B cell (primary cell): ENCODE measurements at regions not wholly inside any gene's neighbourhood (a gene's known extent, or its start where the extent isn't known, plus 50 kb on each side); places are given as distances from the start of the nearest gene placed in this dataset.

Experiments
- ATAC-seq: fragments of 200-7000 bp; cut with Tn5 transposase; one replicate; pipeline ENCODE4 v1.10.0; 2021; ENCODE audit warnings: low read depth, mild to moderate bottlenecking, moderate number of reproducible peaks, moderate library complexity
- CTCF ChIA-PET: fragments of 350-600 bp; sonication (Branson Sonifier 250); formaldehyde crosslinking; loops from one replicate; lab custom pipeline; 2021; ENCODE audit warnings: antibody characterized with exemption, inconsistent platforms; lab: Charles Lee
- POLR2A ChIA-PET: fragments of 350-600 bp; sonication (Branson Sonifier 250); formaldehyde crosslinking; loops from one replicate; lab custom pipeline; 2021; ENCODE audit warnings: antibody characterized with exemption; lab: Charles Lee
- DNase-seq: peaks from one replicate; pipeline ENCODE4 v3.0.0; 2013
- H2AFZ ChIP-seq: 2 replicates; pipeline ENCODE4 v1.6.1; 2012; ENCODE audit warnings: mild to moderate bottlenecking, low read depth, low read length; ENCODE audit not compliant: insufficient read depth, poor library complexity, severe bottlenecking
- H3K27ac ChIP-seq, 2 donors: 1 replicate in 1 of 2; 2 replicates in 1 of 2; pipeline ENCODE4 v1.5.1; 2012 to 2013; ENCODE audit warnings: low read length in 2 of 2, mild to moderate bottlenecking in 2 of 2, moderate library complexity in 1 of 2
- H3K27me3 ChIP-seq, 4 experiments: fragments of 200-600 bp in 1 of 4; sonication (generic) in 1 of 4; replicated peaks in 1 of 4; 1 replicate in 2 of 4; 2 replicates in 2 of 4; pipeline versions ENCODE4 v1.6.1 to v1.7.0; 2013 to 2016; ENCODE audit warnings: low read length in 3 of 4, mild to moderate bottlenecking in 2 of 4, mixed read lengths in 1 of 4, moderate library complexity in 1 of 4; ENCODE audit not compliant: insufficient read depth in 4 of 4, control insufficient read depth in 3 of 4; ENCODE audit errors: control extremely low read depth in 1 of 4
- H3K36me3 ChIP-seq, 2 experiments: replicated peaks in 1 of 2; 1 replicate in 1 of 2; 2 replicates in 1 of 2; pipeline versions ENCODE4 v1.6.1 to v1.7.1; 2013; ENCODE audit warnings: low read length in 1 of 2; ENCODE audit not compliant: insufficient read depth in 2 of 2, control insufficient read depth in 1 of 2; ENCODE audit errors: control extremely low read depth in 1 of 2, extremely low read depth in 1 of 2
- H3K4me1 ChIP-seq, 2 donors: fragments of 200-600 bp in 1 of 2; sonication (generic) in 1 of 2; 1 replicate in 1 of 2; 2 replicates in 1 of 2; pipeline versions ENCODE4 v1.5.1 to v1.6.1; 2013 to 2017; ENCODE audit warnings: low read length in 2 of 2; ENCODE audit not compliant: control insufficient read depth in 2 of 2, insufficient read depth in 2 of 2
- H3K4me2 ChIP-seq: replicated peaks from 2 replicates; pipeline ENCODE3; 2012; ENCODE audit warnings: mild to moderate bottlenecking, low read depth, low read length; ENCODE audit not compliant: poor library complexity, severe bottlenecking
- H3K4me3 ChIP-seq, 5 experiments: fragments of 200-600 bp in 1 of 5; sonication (generic) in 1 of 5; 1 replicate in 3 of 5; 2 replicates in 2 of 5; pipeline versions ENCODE4 v1.5.1 to v1.7.0; 2011 to 2016; ENCODE audit warnings: low read length in 4 of 5, mild to moderate bottlenecking in 4 of 5, low read depth in 2 of 5, control low read depth in 1 of 5, moderate library complexity in 1 of 5; ENCODE audit not compliant: insufficient read depth in 1 of 5; ENCODE audit errors: control extremely low read depth in 1 of 5, extremely low read depth in 1 of 5
- H3K79me2 ChIP-seq: fragments of 200-600 bp; sonication (generic); one replicate; pipeline ENCODE4 v1.6.0; 2016; ENCODE audit warnings: low read length; ENCODE audit not compliant: control insufficient read depth, insufficient read depth
- H3K9ac ChIP-seq: fragments of 200-600 bp; sonication (generic); 2 replicates; pipeline ENCODE4 v1.6.1; 2017; ENCODE audit warnings: mild to moderate bottlenecking, low read length, moderate library complexity
- H3K9me3 ChIP-seq, 3 donors: one replicate each; pipeline versions ENCODE4 v1.6.1 to v1.7.1; 2013; ENCODE audit warnings: low read length in 2 of 3; ENCODE audit not compliant: control insufficient read depth in 2 of 3, insufficient read depth in 1 of 3; ENCODE audit errors: control extremely low read depth in 1 of 3
- H4K20me1 ChIP-seq: 2 replicates; pipeline ENCODE4 v1.6.0; 2012; ENCODE audit warnings: mild to moderate bottlenecking, low read length; ENCODE audit not compliant: insufficient read depth, control insufficient read depth, poor library complexity, severe bottlenecking
- H3K27ac Mint-ChIP-seq: one replicate; pipeline ENCODE4 v1.8.0; 2021; ENCODE audit warnings: mixed read lengths
- H3K27me3 Mint-ChIP-seq: one replicate; pipeline ENCODE4 v1.8.0; 2021; ENCODE audit warnings: mixed read lengths
- H3K4me1 Mint-ChIP-seq: one replicate; pipeline ENCODE4 v1.8.0; 2021; ENCODE audit warnings: mixed read lengths
- H3K4me3 Mint-ChIP-seq: one replicate; pipeline ENCODE4 v1.8.0; 2021; ENCODE audit warnings: mixed read lengths
- H3K9me3 Mint-ChIP-seq: one replicate; pipeline ENCODE4 v1.8.0; 2022; ENCODE audit warnings: mixed read lengths; ENCODE audit not compliant: insufficient read depth
- CTCF ChIP-seq: fragments of 200-600 bp; IDR thresholded peaks from one replicate; pipeline ENCODE4 v1.8.0; 2022; ENCODE audit warnings: antibody characterized with exemption, mild to moderate bottlenecking
- EZH2 ChIP-seq: IDR thresholded peaks from 2 replicates; pipeline ENCODE4 v1.6.1; 2012; ENCODE audit warnings: borderline replicate concordance, low read depth, mild to moderate bottlenecking, moderate library complexity, low read length; ENCODE audit not compliant: insufficient read depth, poor library complexity, severe bottlenecking
- whole genome bisulfite sequencing: methylation state at CpG from one replicate; pipeline ENCODE4 v1.1.5; 2013; ENCODE audit warnings: missing lambda C conversion rate; ENCODE audit not compliant: insufficient coverage; 5-methylcytosine and 5-hydroxymethylcytosine counted together
- intact Hi-C: fragments of 100-400 bp; cut with micrococcal nuclease; formaldehyde crosslinking; loops from one replicate; pipeline ENCODE4 v1.10.0; 2022

GRCh38 chr11:69402251-69402887, 79.1 kb upstream of the LINC01488 start:
- H4K20me1 ChIP-seq = no peaks in the 10 kb centered on the region
- Mint-ChIP-seq H3K4me3 (no peak overlapping the region), H3K9me3 (peaks cover 7% of the 10 kb centered on the region), H3K27me3 (no peaks in the 10 kb centered on the region), H3K27ac (no peak overlapping the region), H3K4me1 (peaks cover 13% of the 10 kb centered on the region)
- no peaks in the 10 kb centered on the region for H3K27me3 ChIP-seq
- no peaks in the 10 kb centered on the region for H3K79me2 ChIP-seq
- WGBS = 100% methylated on average over 1 of the region's 4 CpGs
- no peaks in the 10 kb centered on the region for H3K36me3 ChIP-seq
- H2AFZ ChIP-seq = no peak overlapping the region
- no peak overlapping the region for H3K27ac ChIP-seq
- intact Hi-C loops = no loop called here
- ChIA-PET POLR2A (no interaction called here), CTCF (no interaction called here)
- H3K9me3 ChIP-seq = peaks cover 1 to 20% (median 2%) of the 10 kb centered on the region in 3 donors
- DNase-seq = no peak
- H3K4me2 ChIP-seq = no peak overlapping the region
- no peak for ATAC-seq
- H3K9ac ChIP-seq = no peak overlapping the region
- peaks cover 9 to 10% of the 10 kb centered on the region in 2 donors for H3K4me1 ChIP-seq
- H3K4me3 ChIP-seq = no peak overlapping the region
- no peak for TF ChIP-seq CTCF
- TF ChIP-seq EZH2 = no peak

- Histone ChIP-seq H3K4me3 (no peak overlapping the region), H3K9me3 (peaks cover 1 to 20% (median 2%) of the 10 kb centered on the region in 3 donors), H3K27me3 (no peaks in the 10 kb centered on the region), H3K4me2 (no peak overlapping the region), H2AFZ (no peak overlapping the region), H3K4me1 (peaks cover 9 to 10% of the 10 kb centered on the region in 2 donors), H3K27ac (no peak overlapping the region), H3K36me3 (no peaks in the 10 kb centered on the region), H3K9ac (no peak overlapping the region), H4K20me1 (no peaks in the 10 kb centered on the region), H3K79me2 (no peaks in the 10 kb centered on the region)
- intact Hi-C loops = no loop called here
- peaks cover 13% of the 10 kb centered on the region for H3K4me1 Mint-ChIP-seq
- no peak for TF ChIP-seq CTCF
- no peak for TF ChIP-seq EZH2
- POLR2A ChIA-PET = no interaction called here
- no peak for DNase-seq
- H3K27ac Mint-ChIP-seq = no peak overlapping the region
- 90% methylated on average over 7 of the region's 8 CpGs for WGBS
- H3K27me3 Mint-ChIP-seq = peaks cover 6% of the 10 kb centered on the region
- CTCF ChIA-PET = no interaction called here
- H3K4me3 Mint-ChIP-seq = no peak overlapping the region
- ATAC-seq = no peak
- peaks cover 7% of the 10 kb centered on the region for H3K9me3 Mint-ChIP-seq
These were observed 77.8 kb upstream of the LINC01488 start for GRCh38 chr11:69403556-69404215.
